Fibroblast of lung (primary cell): ENCODE measurements at regions not wholly inside any gene's neighbourhood (a gene's known extent, or its start where the extent isn't known, plus 50 kb on each side); places are given as distances from the start of the nearest gene placed in this dataset.

Experiments
- EZH2 ChIP-seq: IDR thresholded peaks from 2 replicates; pipeline ENCODE4 v1.5.1; 2012; ENCODE audit warnings: low read length, control low read depth, mild to moderate bottlenecking; ENCODE audit errors: missing control alignments
- TF ChIP-seq, protein P1 (sequence below), 2 donors: IDR thresholded peaks in 1 of 2; conservative IDR thresholded peaks in 1 of 2; 1 replicate in 1 of 2; 2 replicates in 1 of 2; pipeline ENCODE4 v1.5.1; 2011 to 2012; ENCODE audit warnings: low read length in 2 of 2, control low read depth in 1 of 2, inconsistent platforms in 1 of 2, low read depth in 1 of 2, mild to moderate bottlenecking in 1 of 2

GRCh38 chr21:35219719-35220118, 170.6 kb upstream of the RUNX1 start:
- TF ChIP-seq, protein P1, sequence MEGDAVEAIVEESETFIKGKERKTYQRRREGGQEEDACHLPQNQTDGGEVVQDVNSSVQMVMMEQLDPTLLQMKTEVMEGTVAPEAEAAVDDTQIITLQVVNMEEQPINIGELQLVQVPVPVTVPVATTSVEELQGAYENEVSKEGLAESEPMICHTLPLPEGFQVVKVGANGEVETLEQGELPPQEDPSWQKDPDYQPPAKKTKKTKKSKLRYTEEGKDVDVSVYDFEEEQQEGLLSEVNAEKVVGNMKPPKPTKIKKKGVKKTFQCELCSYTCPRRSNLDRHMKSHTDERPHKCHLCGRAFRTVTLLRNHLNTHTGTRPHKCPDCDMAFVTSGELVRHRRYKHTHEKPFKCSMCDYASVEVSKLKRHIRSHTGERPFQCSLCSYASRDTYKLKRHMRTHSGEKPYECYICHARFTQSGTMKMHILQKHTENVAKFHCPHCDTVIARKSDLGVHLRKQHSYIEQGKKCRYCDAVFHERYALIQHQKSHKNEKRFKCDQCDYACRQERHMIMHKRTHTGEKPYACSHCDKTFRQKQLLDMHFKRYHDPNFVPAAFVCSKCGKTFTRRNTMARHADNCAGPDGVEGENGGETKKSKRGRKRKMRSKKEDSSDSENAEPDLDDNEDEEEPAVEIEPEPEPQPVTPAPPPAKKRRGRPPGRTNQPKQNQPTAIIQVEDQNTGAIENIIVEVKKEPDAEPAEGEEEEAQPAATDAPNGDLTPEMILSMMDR (conservative IDR thresholded peaks at IDR 0.05 in 1 of 2, IDR thresholded peaks at IDR 0.05 in 1 of 2; ENCODE audit: low read depth in 1 of 2, low read length in 2 of 2), result no peak
- TF ChIP-seq EZH2, result no peak
